Osteoblast (primary cell): ENCODE measurements at regions not wholly inside any gene's neighbourhood (a gene's known extent, or its start where the extent isn't known, plus 50 kb on each side); places are given as distances from the start of the nearest gene placed in this dataset.

Experiments used
- DNase-seq: peaks from one replicate; pipeline ENCODE4 v3.0.0; 2011; ENCODE audit warnings: low spot score, mixed read lengths; ENCODE audit not compliant: insufficient read length; ENCODE audit errors: missing footprints
- H2AFZ ChIP-seq: 2 replicates; pipeline ENCODE4 v1.6.0; 2011; ENCODE audit warnings: mild to moderate bottlenecking, low read length
- H3K27ac ChIP-seq: 2 replicates; pipeline ENCODE4 v1.5.1; 2011; ENCODE audit warnings: mild to moderate bottlenecking, low read depth, low read length, moderate library complexity
- H3K27me3 ChIP-seq: 2 replicates; pipeline ENCODE4 v1.6.0; 2012; ENCODE audit warnings: mild to moderate bottlenecking, control low read depth, inconsistent platforms, low read length, moderate library complexity; ENCODE audit not compliant: insufficient read depth
- H3K36me3 ChIP-seq: 2 replicates; pipeline ENCODE4 v1.5.1; 2011; ENCODE audit warnings: mild to moderate bottlenecking, low read length, control low read depth, moderate library complexity; ENCODE audit not compliant: insufficient read depth
- H3K4me1 ChIP-seq: 2 replicates; pipeline ENCODE4 v1.5.1; 2011; ENCODE audit warnings: mild to moderate bottlenecking, low read length, control low read depth, moderate library complexity; ENCODE audit not compliant: insufficient read depth
- H3K4me2 ChIP-seq: 2 replicates; pipeline ENCODE4 v1.6.0; 2011; ENCODE audit warnings: mild to moderate bottlenecking, low read length; ENCODE audit not compliant: insufficient read depth
- H3K4me3 ChIP-seq: fragments of 200-600 bp; sonication (generic); 3 replicates; pipeline ENCODE4 v1.5.1; 2012; ENCODE audit warnings: mild to moderate bottlenecking, low read length, inconsistent platforms; ENCODE audit not compliant: insufficient read depth
- H3K79me2 ChIP-seq: 2 replicates; pipeline ENCODE4 v1.6.0; 2012; ENCODE audit warnings: mild to moderate bottlenecking, low read length, control low read depth, inconsistent platforms; ENCODE audit not compliant: insufficient read depth
- H3K9me3 ChIP-seq: 2 replicates; pipeline ENCODE4 v1.5.1; 2011; ENCODE audit warnings: low read depth, low read length, control low read depth
- H4K20me1 ChIP-seq: 2 replicates; pipeline ENCODE4 v1.6.0; 2012; ENCODE audit warnings: mild to moderate bottlenecking, low read length, control low read depth; ENCODE audit not compliant: insufficient read depth
- CTCF ChIP-seq: IDR thresholded peaks from 2 replicates; pipeline ENCODE4 v1.5.1; 2011; ENCODE audit warnings: mild to moderate bottlenecking, low read depth, low read length, moderate library complexity; ENCODE audit errors: extremely low read depth

- TF ChIP-seq CTCF = no peak
- H3K27ac ChIP-seq = no peak overlapping the region
Measured at GRCh38 chr16:29315916-29316517, 90.5 kb downstream of the NPIPB11 start.

GRCh38 chr16:29315046-29315445, 91.5 kb downstream of the NPIPB11 start:
- Histone ChIP-seq H3K4me1 (peaks cover 19% of the 10 kb centered on the region), H3K4me3 (no peak overlapping the region), H3K79me2 (no peaks in the 10 kb centered on the region), H3K9me3 (no peaks in the 10 kb centered on the region), H3K36me3 (no peaks in the 10 kb centered on the region), H2AFZ (no peak overlapping the region), H3K4me2 (no peak overlapping the region), H4K20me1 (no peaks in the 10 kb centered on the region), H3K27ac (no peak overlapping the region), H3K27me3 (no peaks in the 10 kb centered on the region)
- DNase-seq = peak; percentile 58
- no peak for TF ChIP-seq CTCF

More at GRCh38 chr16:29315916-29316517, 90.5 kb downstream of the NPIPB11 start:
- Histone ChIP-seq H3K4me1 (peaks cover 13% of the 10 kb centered on the region), H3K36me3 (no peaks in the 10 kb centered on the region), H3K79me2 (no peaks in the 10 kb centered on the region), H3K4me2 (no peak overlapping the region), H4K20me1 (no peaks in the 10 kb centered on the region), H3K4me3 (no peak overlapping the region), H2AFZ (no peak overlapping the region), H3K27me3 (no peaks in the 10 kb centered on the region), H3K9me3 (no peaks in the 10 kb centered on the region)
- DNase-seq = no peak

- H4K20me1 ChIP-seq = no peaks in the 10 kb centered on the region
- DNase-seq = peak; percentile 22
- H3K27ac ChIP-seq = no peak overlapping the region
- no peak for TF ChIP-seq CTCF
- no peaks in the 10 kb centered on the region for H3K36me3 ChIP-seq
- no peaks in the 10 kb centered on the region for H3K27me3 ChIP-seq
- no peak overlapping the region for H2AFZ ChIP-seq
- no peak overlapping the region for H3K4me2 ChIP-seq
- H3K9me3 ChIP-seq = no peaks in the 10 kb centered on the region
- H3K79me2 ChIP-seq = no peaks in the 10 kb centered on the region
- peaks cover 19% of the 10 kb centered on the region for H3K4me1 ChIP-seq
- no peak overlapping the region for H3K4me3 ChIP-seq
Measured at GRCh38 chr16:29314292-29314934, 92.1 kb downstream of the NPIPB11 start.

GRCh38 chr16:29313559-29314048, 92.9 kb downstream of the NPIPB11 start:
- H3K4me1 ChIP-seq = peaks cover 16% of the 10 kb centered on the region
- DNase-seq = peak; percentile 32

More at GRCh38 chr16:29313559-29314048, 92.9 kb downstream of the NPIPB11 start:
- H3K79me2 ChIP-seq = no peaks in the 10 kb centered on the region
- no peaks in the 10 kb centered on the region for H3K36me3 ChIP-seq
- H3K4me2 ChIP-seq = no peak overlapping the region
- H2AFZ ChIP-seq = no peak overlapping the region
- H3K27ac ChIP-seq = no peak overlapping the region
- H3K4me3 ChIP-seq = no peak overlapping the region
- H3K27me3 ChIP-seq = no peaks in the 10 kb centered on the region
- no peaks in the 10 kb centered on the region for H3K9me3 ChIP-seq
- no peaks in the 10 kb centered on the region for H4K20me1 ChIP-seq
- TF ChIP-seq CTCF = no peak
